ENCODE measurements at regions not wholly inside any gene's neighbourhood (a gene's known extent, or its start where the extent isn't known, plus 50 kb on each side); places are given as distances from the start of the nearest gene placed in this dataset.

- TF ChIP-seq CTCF (conservative IDR thresholded peaks at IDR 0.05 in 1 of 2, IDR thresholded peaks at IDR 0.05 in 1 of 2; ENCODE audit: extremely low read depth in 1 of 2, insufficient read depth in 1 of 2, low read depth in 1 of 2, low read length in 2 of 2) (no peak), EZH2 (IDR thresholded peaks at IDR 0.05; ENCODE audit: borderline replicate concordance, low read length) (no peak)
These were observed 148.3 kb upstream of the NPHP3 start for GRCh38 chr3:132870541-132870940.

Data from mammary epithelial cell (primary cell).